T-helper 1 cell treated with Interleukin-12 subunit alpha and Interleukin-12 subunit beta and Interleukin-4 antibody, amounts not matched to agents 30 μg/mL and 1 μg/mL, for 36 hours (primary cell): ENCODE measurements at regions not wholly inside any gene's neighbourhood (a gene's known extent, or its start where the extent isn't known, plus 50 kb on each side); places are given as distances from the start of the nearest gene placed in this dataset.

ENCODE experiments used
- H3K27ac Mint-ChIP-seq: one replicate; pipeline ENCODE4 v1.8.0; 2021; ENCODE audit warnings: mild to moderate bottlenecking, mixed read lengths
- H3K27me3 Mint-ChIP-seq: one replicate; pipeline ENCODE4 v1.8.0; 2021; ENCODE audit warnings: low read depth, mixed read lengths
- H3K36me3 Mint-ChIP-seq: one replicate; pipeline ENCODE4 v1.8.0; 2021; ENCODE audit warnings: low read depth, mixed read lengths
- H3K4me1 Mint-ChIP-seq: one replicate; pipeline ENCODE4 v1.8.0; 2021; ENCODE audit warnings: low read depth, mixed read lengths
- H3K4me3 Mint-ChIP-seq: one replicate; pipeline ENCODE4 v1.8.0; 2021; ENCODE audit warnings: mild to moderate bottlenecking, moderate library complexity, mixed read lengths
- H3K9me3 Mint-ChIP-seq: one replicate; pipeline ENCODE4 v1.8.0; 2021; ENCODE audit warnings: mixed read lengths

DNA sequence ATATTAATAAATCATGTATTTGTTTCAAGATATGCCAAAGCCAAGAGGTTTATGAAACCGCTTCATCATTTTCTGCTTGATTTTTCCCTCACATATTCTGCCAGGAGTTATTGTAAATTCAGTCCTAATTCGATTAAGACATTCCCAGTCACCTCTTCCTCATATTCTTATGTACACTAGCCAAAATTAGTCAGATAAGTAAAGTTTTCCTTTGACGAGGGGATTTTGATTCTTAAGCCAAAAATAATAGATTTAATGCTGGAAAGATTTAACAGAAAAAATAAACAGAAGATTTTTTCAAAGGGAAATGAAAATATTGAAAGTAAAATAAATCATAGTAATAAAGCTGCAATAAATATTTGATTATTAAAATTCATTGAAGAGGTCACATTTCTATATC, 51.0 kb upstream of the VEGFC start:
- Mint-ChIP-seq H3K27me3 (no peaks in the 10 kb centered on the region), H3K4me1 (no peaks in the 10 kb centered on the region), H3K27ac (no peak overlapping the region), H3K4me3 (no peak overlapping the region), H3K36me3 (no peaks in the 10 kb centered on the region), H3K9me3 (no peaks in the 10 kb centered on the region)

DNA sequence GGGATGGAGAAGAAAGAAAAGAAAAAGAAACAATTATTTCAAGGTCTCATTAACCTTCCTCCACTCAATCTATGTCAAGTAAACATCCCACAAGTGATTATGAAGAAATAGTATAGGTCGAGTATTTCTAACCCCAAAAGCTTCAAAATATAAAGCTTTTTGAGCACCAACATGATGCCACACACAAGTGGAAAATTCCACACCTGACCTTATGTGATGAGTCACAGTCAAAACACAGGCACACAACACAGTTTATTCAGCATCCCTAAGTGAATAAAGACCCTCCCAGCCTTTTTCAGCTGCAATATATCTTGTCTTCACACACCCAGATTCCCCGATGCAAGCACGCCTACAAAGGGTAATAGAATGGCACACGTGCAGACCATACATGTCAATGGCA, 51.7 kb upstream of the VEGFC start:
- H3K27me3 Mint-ChIP-seq, result no peaks in the 10 kb centered on the region
- no peaks in the 10 kb centered on the region for H3K36me3 Mint-ChIP-seq
- H3K9me3 Mint-ChIP-seq, result no peaks in the 10 kb centered on the region
- no peak overlapping the region for H3K4me3 Mint-ChIP-seq
- H3K4me1 Mint-ChIP-seq, result no peaks in the 10 kb centered on the region
- H3K27ac Mint-ChIP-seq, result no peak overlapping the region

DNA sequence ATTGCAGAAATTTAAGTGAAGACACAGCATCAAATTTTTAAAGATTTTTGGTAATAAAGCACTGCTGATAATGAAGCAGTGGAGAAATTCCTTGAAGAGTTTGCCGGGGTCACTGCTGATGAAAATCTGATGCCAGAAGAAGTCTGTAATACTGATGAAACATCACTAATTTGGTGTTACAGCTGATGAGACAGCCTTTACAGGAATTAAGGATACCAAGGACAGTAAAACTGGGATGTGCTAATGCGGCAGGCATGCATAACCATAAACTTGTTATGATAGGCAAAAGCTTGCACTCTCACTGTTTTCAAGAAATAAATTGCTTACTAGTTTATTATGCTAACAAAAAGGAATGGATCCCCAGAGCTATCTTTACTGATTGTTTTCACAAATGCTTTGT, 52.9 kb upstream of the VEGFC start:
- H3K36me3 Mint-ChIP-seq, result no peaks in the 10 kb centered on the region
- no peaks in the 10 kb centered on the region for H3K9me3 Mint-ChIP-seq
- H3K4me1 Mint-ChIP-seq, result no peaks in the 10 kb centered on the region
- H3K27me3 Mint-ChIP-seq, result no peaks in the 10 kb centered on the region
- H3K4me3 Mint-ChIP-seq, result no peak overlapping the region
- H3K27ac Mint-ChIP-seq, result no peak overlapping the region

DNA sequence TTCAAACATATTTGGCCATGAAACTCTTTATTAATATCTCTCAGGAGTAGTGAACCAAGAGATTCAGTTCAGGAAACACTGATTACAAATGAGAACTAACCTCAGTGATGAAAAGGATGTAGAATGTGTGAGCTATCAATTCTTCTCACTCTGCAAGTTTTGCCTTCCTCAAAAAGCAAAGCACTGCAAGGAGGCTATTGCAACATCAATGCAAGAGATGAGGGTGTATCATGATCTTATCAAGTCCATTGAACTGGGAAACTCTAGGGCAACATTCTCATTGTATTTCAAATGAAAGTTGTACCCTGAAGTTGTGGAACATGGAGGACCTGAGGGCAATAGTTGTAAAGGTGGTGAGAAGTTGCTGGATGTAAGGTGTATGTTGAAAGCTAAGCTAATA, 56.4 kb upstream of the VEGFC start:
- Mint-ChIP-seq H3K27me3 (no peaks in the 10 kb centered on the region), H3K27ac (no peak overlapping the region), H3K4me3 (no peak overlapping the region), H3K9me3 (no peaks in the 10 kb centered on the region), H3K36me3 (no peaks in the 10 kb centered on the region), H3K4me1 (no peaks in the 10 kb centered on the region)

DNA sequence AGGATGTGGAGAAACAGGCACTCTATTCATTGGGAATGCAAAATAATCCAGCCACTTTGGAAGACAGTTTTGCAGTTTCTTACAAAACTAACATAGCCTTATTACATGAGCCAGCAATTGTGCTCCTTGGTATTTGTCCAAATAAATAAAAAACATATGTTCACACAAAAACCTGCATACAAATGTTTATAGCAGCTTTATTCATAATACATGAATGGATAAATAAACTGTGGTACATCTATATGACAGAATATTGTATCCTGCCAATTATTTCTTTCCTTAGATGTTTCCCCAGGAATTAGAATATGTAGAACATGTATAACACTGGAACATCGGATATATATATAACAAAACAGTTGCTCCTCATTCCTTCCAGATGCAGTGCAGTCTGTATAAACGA, 57.7 kb upstream of the VEGFC start:
- H3K27ac Mint-ChIP-seq, result no peak overlapping the region
- H3K27me3 Mint-ChIP-seq, result no peaks in the 10 kb centered on the region
- no peak overlapping the region for H3K4me3 Mint-ChIP-seq
- H3K36me3 Mint-ChIP-seq, result no peaks in the 10 kb centered on the region
- no peaks in the 10 kb centered on the region for H3K9me3 Mint-ChIP-seq
- H3K4me1 Mint-ChIP-seq, result no peaks in the 10 kb centered on the region

DNA sequence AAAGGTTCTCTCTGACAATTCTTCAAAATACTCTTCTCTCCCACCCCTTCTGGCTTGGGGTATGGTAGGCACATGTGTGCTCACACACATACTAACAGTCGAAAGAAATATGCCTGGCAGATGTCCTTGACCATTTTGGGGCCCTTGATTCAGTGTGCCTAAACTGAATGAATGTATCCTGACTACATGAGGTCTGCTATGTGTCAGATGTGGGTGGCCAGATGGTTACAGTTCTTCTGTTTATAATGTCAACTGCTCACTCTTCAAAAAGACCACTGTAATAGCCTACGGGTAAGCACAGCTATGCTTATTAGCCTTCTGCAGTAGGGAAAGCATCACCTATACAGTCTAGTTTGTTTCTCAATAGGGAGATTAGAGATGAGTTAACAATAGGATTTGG, 63.7 kb upstream of the VEGFC start:
- H3K4me1 Mint-ChIP-seq, result no peaks in the 10 kb centered on the region
- no peak overlapping the region for H3K27ac Mint-ChIP-seq
- no peaks in the 10 kb centered on the region for H3K9me3 Mint-ChIP-seq
- no peak overlapping the region for H3K4me3 Mint-ChIP-seq
- H3K27me3 Mint-ChIP-seq, result no peaks in the 10 kb centered on the region
- H3K36me3 Mint-ChIP-seq, result no peaks in the 10 kb centered on the region

DNA sequence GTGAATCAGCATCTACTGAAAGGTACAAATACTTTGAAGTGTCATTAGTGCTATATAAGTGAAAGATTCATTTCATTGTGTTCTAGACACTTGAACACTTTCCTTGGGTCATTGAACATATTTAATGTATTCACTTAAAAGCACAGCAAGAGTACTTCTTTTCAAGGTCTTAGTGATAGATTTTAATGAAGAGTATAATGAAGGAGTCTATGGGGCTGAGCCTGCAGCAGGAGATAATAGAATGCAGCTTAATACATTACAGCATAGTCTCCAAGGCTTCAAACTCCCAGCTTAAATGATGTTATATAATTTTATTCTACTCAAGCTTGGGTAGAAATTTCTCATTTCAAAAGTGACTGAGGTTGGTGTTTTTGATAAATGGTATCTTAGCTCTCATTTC, 66.1 kb upstream of the VEGFC start:
- H3K4me1 Mint-ChIP-seq, result no peaks in the 10 kb centered on the region
- H3K9me3 Mint-ChIP-seq, result no peaks in the 10 kb centered on the region
- H3K4me3 Mint-ChIP-seq, result no peak overlapping the region
- H3K36me3 Mint-ChIP-seq, result no peaks in the 10 kb centered on the region
- no peak overlapping the region for H3K27ac Mint-ChIP-seq
- no peaks in the 10 kb centered on the region for H3K27me3 Mint-ChIP-seq

DNA sequence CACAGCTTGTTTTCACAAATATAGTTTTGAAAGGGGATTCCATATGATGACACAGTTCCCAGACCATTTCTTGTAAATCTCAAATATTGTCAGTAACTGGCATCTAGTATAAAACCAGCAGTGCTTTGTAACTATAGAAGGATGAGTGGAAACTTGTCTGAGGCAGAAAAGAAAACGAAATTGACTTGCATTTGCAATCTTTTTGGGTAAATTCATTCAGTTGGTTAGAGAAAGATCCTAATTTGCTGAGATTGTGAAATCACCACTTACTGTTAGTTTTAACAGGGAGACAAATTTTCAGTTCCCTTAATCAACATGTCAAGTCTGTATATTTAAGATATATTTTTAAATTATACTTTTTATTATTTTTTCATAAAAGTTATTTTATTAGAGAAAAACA, 71.5 kb upstream of the VEGFC start:
- Mint-ChIP-seq H3K27me3 (no peaks in the 10 kb centered on the region), H3K4me1 (no peaks in the 10 kb centered on the region), H3K4me3 (no peak overlapping the region), H3K36me3 (no peaks in the 10 kb centered on the region), H3K9me3 (no peaks in the 10 kb centered on the region), H3K27ac (no peak overlapping the region)

DNA sequence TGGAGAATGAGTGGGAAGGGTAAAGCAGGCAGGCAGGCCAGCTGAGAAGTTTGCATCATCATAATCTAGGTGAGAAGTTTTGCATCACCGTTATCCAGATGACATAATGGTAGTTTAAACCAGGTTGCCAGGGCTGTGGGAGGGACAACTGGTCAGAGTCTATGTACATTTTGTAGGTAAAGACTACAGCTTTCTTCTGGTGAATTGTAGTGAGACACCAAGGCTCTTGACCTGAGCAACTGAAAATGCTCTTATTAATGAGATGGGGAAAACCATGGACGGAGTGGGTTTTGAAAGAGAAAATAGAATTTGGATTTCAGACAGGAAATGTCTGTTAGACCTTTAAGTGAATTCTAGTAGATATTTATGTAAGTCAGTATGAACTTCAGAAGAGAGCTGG, 76.0 kb upstream of the VEGFC start:
- Mint-ChIP-seq H3K9me3 (peaks cover 4% of the 10 kb centered on the region), H3K4me1 (no peaks in the 10 kb centered on the region), H3K36me3 (no peaks in the 10 kb centered on the region), H3K4me3 (no peak overlapping the region), H3K27ac (no peak overlapping the region), H3K27me3 (no peaks in the 10 kb centered on the region)

DNA sequence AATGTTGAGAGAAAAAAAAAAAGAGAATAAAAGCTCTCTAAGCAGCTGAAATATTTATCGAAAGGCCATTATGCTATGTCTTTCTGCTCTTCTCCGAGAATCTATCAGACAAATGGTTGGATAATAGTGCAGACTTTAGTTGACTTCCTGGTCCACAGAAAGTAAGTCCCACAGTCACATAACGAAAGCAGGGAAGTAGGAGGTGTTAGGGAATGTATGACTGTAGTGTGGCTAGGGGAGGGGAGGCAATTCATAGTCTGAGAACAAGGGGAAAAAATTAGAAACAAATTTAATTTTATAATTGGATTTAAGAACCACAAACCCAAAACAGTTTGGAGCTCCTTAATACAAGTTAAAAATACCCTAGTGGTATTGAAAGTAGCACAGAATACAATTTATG, 79.7 kb upstream of the VEGFC start:
- H3K9me3 Mint-ChIP-seq, result peaks cover 4% of the 10 kb centered on the region
- H3K36me3 Mint-ChIP-seq, result no peaks in the 10 kb centered on the region
- no peaks in the 10 kb centered on the region for H3K4me1 Mint-ChIP-seq
- no peak overlapping the region for H3K4me3 Mint-ChIP-seq
- no peaks in the 10 kb centered on the region for H3K27me3 Mint-ChIP-seq
- no peak overlapping the region for H3K27ac Mint-ChIP-seq

DNA sequence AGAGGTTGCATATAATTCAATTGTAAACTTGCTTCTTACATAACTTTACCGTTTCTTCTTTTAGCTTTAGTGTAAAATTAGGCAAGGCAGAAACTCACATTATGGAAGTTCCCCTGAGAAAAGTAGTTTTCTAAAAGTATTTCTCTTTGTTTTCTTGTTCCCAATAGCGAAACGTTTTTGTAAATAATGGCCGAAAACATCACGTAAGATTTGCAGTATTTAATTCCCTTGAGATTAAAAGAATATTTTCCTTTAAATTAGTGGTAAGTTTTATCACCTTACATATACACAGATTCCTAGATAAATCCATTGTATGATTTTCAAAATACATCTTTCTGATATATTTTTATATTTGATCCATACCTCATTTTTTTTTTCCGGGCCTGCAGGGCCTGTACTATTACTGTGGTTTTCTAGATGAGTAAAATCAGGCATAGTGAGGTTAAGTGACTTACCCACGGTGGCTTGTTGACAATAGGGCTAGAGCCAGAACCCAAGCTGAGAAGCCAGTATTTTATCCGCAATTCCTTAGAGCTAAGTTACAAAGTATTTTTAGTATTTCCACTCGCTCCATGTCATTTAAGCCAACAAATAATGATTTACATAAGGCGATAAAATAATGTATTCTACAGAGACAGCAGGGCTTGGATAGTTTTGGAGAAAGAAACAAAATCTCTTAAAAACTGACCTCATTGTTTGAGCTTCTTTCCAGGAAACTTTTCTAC, 82.2 kb upstream of the VEGFC start:
- Mint-ChIP-seq H3K27ac (no peak overlapping the region), H3K27me3 (no peaks in the 10 kb centered on the region), H3K9me3 (peaks cover 4% of the 10 kb centered on the region), H3K4me1 (no peaks in the 10 kb centered on the region), H3K4me3 (no peak overlapping the region), H3K36me3 (no peaks in the 10 kb centered on the region)

DNA sequence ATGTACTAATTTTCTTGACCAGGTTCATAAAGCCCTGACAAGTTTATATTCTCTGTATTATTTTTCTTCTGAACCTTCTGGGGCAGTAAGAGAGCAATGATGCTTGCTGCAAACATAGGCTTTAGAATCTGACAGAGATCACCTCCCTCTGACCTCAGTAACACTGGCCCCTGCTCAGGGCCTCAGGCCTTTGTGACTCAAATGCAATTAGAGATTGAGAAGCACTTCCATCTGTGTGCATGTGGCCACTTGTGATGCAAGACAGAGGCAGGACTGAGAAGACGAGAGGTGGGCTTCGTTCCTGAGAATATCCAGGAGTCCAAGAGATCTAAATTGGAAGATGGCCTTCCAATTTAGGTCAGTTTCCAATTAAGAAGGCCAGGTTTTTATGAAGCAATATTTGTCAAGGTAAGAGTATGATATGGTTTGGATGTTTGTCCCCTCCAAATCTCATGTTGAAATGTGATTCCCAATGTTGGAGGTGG, 82.8 kb upstream of the VEGFC start:
- Mint-ChIP-seq H3K9me3 (no peaks in the 10 kb centered on the region), H3K4me1 (no peaks in the 10 kb centered on the region), H3K36me3 (no peaks in the 10 kb centered on the region), H3K27ac (no peak overlapping the region), H3K27me3 (no peaks in the 10 kb centered on the region), H3K4me3 (no peak overlapping the region)

DNA sequence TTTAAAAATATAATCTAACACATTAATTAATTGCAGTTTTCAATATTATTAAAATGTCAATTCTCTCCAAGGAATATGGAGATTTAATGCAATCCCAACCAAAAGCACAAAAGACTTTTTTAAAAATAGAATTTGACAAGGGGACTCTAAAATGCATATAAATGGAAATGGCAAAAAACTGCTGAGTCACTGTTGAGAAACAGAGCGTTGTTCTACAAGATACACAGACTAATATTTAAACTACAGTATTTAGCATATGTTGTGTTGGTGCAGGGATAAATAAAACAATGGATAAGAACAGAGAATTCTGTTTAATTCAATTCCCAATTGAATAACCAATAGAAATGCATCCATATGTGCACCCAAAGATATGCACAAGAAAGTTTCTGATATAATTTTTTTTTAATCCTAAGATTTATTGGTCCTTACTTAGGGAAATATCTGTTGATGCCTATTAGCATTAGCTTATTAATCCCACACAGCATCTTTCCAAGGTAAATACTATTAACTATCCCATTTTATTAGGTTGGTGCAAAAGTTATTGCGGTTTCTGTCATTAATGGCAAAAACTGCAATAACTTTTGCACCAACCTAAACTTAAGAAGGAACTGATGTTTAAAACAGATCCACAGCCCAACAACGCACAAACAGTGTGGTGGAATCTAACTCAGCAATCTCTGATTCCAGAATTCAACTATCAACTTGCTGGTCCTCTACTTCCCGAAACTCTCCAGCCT, 86.8 kb upstream of the VEGFC start:
- Mint-ChIP-seq H3K36me3 (no peaks in the 10 kb centered on the region), H3K4me3 (no peak overlapping the region), H3K27me3 (no peaks in the 10 kb centered on the region), H3K9me3 (no peaks in the 10 kb centered on the region), H3K27ac (no peak overlapping the region), H3K4me1 (no peaks in the 10 kb centered on the region)

DNA sequence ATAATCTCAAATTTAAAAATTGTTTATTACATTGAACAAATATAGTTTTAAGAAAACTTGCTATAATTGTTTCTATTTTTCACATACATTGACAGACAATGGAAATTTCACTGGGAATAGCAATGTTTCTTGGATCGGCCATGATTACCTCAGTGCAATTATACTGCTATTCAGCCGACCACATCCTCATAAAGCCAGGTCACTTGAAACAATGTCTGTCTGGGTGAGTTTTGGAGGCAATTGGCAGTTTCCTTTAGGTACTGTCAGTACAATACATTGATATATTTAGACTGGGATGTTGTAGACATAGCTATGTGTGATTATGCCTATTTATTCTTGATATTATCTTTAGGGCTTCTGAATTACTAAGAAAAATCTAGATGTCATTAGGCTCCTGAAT, 89.5 kb upstream of the VEGFC start:
- Mint-ChIP-seq H3K36me3 (no peaks in the 10 kb centered on the region), H3K27me3 (peaks cover 1% of the 10 kb centered on the region), H3K27ac (no peak overlapping the region), H3K4me1 (no peaks in the 10 kb centered on the region), H3K4me3 (no peak overlapping the region), H3K9me3 (no peaks in the 10 kb centered on the region)

DNA sequence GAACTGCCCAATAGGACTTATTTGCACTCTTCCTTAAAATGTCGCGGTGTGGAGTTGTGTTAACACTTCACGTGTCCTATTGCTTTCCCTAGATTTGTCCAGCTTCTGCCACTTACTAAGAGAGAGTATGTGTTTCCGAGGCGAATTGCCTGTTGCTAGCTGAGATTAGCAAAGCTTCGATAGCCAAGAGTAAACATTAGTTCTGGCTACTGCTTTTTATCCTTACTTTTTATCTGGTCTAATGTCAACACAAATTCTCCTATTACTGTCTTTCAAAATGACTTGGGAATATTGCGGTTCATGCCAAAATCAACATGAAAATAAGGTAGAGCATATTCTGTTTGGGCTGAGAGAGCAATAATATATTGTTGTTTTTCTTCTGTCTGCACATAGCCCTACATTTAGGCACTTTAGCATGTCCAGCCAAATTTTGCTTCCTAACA, 90.4 kb upstream of the VEGFC start:
- Mint-ChIP-seq H3K4me1 (no peaks in the 10 kb centered on the region), H3K27me3 (peaks cover 5% of the 10 kb centered on the region), H3K36me3 (no peaks in the 10 kb centered on the region), H3K27ac (no peak overlapping the region), H3K4me3 (no peak overlapping the region), H3K9me3 (no peaks in the 10 kb centered on the region)
